ENCODE measurements at regions not wholly inside any gene's neighbourhood (a gene's known extent, or its start where the extent isn't known, plus 50 kb on each side); places are given as distances from the start of the nearest gene placed in this dataset.

- DNase-seq (ENCODE audit: low read depth) = no peak
- TF ChIP-seq CTCF (IDR thresholded peaks at IDR 0.05; ENCODE audit: low read depth, low read length, missing control alignments) = no peak
- in situ Hi-C loops (cut with HindIII; ENCODE audit: low sequenced_read_pairs) = no loop called here
- H3K4me3 ChIP-seq (ENCODE audit: low read depth, low read length) = no peak overlapping the region
These were observed 1994.2 kb upstream of the PCDH20 start for GRCh38 chr13:63409791-63410351.

GRCh38 chr13:63408331-63409189 lies 1992.9 kb upstream of the PCDH20 start:
- peak; percentile 79 for DNase-seq (ENCODE audit: low read depth)
- H3K4me3 ChIP-seq (ENCODE audit: low read depth, low read length) = no peak overlapping the region
- in situ Hi-C loops (cut with HindIII; ENCODE audit: low sequenced_read_pairs) = no loop called here
- no peak for TF ChIP-seq CTCF (IDR thresholded peaks at IDR 0.05; ENCODE audit: low read depth, low read length, missing control alignments)

GRCh38 chr13:63403733-63404132 lies 1988.1 kb upstream of the PCDH20 start:
- DNase-seq (ENCODE audit: low read depth) = no peak
- TF ChIP-seq CTCF (IDR thresholded peaks at IDR 0.05; ENCODE audit: low read depth, low read length, missing control alignments) = no peak
- H3K4me3 ChIP-seq (ENCODE audit: low read depth, low read length) = no peak overlapping the region
- in situ Hi-C loops (cut with HindIII; ENCODE audit: low sequenced_read_pairs) = no loop called here

- no peak for TF ChIP-seq CTCF (IDR thresholded peaks at IDR 0.05; ENCODE audit: low read depth, low read length, missing control alignments)
- in situ Hi-C loops (cut with HindIII; ENCODE audit: low sequenced_read_pairs) = no loop called here
- no peak overlapping the region for H3K4me3 ChIP-seq (ENCODE audit: low read depth, low read length)
These were observed 1981.1 kb upstream of the PCDH20 start for GRCh38 chr13:63396746-63397145.

GRCh38 chr13:63393112-63393511 lies 1977.5 kb upstream of the PCDH20 start:
- no peak for TF ChIP-seq CTCF (IDR thresholded peaks at IDR 0.05; ENCODE audit: low read depth, low read length, missing control alignments)
- no peak overlapping the region for H3K4me3 ChIP-seq (ENCODE audit: low read depth, low read length)
- no peak for DNase-seq (ENCODE audit: low read depth)
- in situ Hi-C loops (cut with HindIII; ENCODE audit: low sequenced_read_pairs) = no loop called here

More at GRCh38 chr13:63396746-63397145, 1981.1 kb upstream of the PCDH20 start:
- DNase-seq (ENCODE audit: low read depth) = no peak

- no peak for DNase-seq (ENCODE audit: low read depth)
- no peak overlapping the region for H3K4me3 ChIP-seq (ENCODE audit: low read depth, low read length)
- no peak for TF ChIP-seq CTCF (IDR thresholded peaks at IDR 0.05; ENCODE audit: low read depth, low read length, missing control alignments)
- in situ Hi-C loops (cut with HindIII; ENCODE audit: low sequenced_read_pairs) = no loop called here
These were observed 1974.1 kb upstream of the PCDH20 start for GRCh38 chr13:63389756-63390155.
